GM12864 (cell line): ENCODE measurements at regions not wholly inside any gene's neighbourhood (a gene's known extent, or its start where the extent isn't known, plus 50 kb on each side); places are given as distances from the start of the nearest gene placed in this dataset.

ENCODE experiments used
- DNase-seq: peaks from one replicate; pipeline ENCODE4 v3.0.0-alpha.2; 2011; ENCODE audit warnings: low read depth
- H3K4me3 ChIP-seq: 2 replicates; pipeline ENCODE4 v1.5.1; 2011; ENCODE audit warnings: mild to moderate bottlenecking, low read depth, low read length, control low read depth
- TF ChIP-seq, protein P1 (sequence below): IDR thresholded peaks from 2 replicates; pipeline ENCODE4 v1.5.1; 2011; ENCODE audit warnings: low read depth, mild to moderate bottlenecking, moderate library complexity, low read length, control low read depth, inconsistent platforms; ENCODE audit errors: missing control alignments

DNA sequence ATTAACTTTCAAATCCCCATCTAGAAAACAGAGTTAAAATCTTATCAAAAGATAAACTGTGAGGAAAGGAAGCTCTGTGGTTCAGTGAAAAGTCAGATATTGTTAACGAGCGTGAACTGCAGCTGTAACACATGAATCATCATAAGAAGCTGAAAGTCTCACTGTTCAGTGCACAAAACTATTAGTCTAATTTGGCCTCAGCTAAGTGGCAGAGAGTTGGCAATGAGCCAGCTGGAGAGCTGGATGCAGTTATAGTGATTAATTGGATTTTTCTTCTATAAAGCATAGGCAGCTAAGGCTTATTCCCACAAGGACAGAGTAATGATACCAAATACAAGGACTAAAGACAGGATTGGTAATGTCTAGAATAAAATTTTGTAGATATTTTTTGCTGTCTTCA, 101.1 kb upstream of the ABCB5 start:
- TF ChIP-seq, protein P1, sequence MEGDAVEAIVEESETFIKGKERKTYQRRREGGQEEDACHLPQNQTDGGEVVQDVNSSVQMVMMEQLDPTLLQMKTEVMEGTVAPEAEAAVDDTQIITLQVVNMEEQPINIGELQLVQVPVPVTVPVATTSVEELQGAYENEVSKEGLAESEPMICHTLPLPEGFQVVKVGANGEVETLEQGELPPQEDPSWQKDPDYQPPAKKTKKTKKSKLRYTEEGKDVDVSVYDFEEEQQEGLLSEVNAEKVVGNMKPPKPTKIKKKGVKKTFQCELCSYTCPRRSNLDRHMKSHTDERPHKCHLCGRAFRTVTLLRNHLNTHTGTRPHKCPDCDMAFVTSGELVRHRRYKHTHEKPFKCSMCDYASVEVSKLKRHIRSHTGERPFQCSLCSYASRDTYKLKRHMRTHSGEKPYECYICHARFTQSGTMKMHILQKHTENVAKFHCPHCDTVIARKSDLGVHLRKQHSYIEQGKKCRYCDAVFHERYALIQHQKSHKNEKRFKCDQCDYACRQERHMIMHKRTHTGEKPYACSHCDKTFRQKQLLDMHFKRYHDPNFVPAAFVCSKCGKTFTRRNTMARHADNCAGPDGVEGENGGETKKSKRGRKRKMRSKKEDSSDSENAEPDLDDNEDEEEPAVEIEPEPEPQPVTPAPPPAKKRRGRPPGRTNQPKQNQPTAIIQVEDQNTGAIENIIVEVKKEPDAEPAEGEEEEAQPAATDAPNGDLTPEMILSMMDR: no peak
- no peak for DNase-seq
- H3K4me3 ChIP-seq: no peak overlapping the region

DNA sequence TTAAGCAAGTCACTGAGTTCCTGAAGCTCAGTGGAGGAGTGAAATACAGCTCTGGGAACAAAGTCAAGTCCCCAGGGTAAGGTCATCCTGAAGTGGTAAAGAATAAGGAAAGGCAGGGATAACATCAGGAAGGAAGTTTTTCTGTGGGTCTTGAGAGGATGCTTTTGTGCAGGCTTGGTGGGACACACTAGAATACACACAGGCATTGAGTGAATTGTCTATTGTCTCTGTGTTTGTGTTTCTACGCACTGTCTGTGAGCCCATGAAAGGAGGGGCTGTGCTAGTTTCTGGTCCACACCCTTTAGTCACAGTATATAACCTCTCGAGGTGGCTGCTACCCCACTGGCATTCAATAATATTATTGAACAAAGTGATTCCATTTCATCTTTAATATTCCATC, 95.8 kb upstream of the ABCB5 start:
- no peak overlapping the region for H3K4me3 ChIP-seq
- TF ChIP-seq, protein P1: no peak
- DNase-seq: no peak

DNA sequence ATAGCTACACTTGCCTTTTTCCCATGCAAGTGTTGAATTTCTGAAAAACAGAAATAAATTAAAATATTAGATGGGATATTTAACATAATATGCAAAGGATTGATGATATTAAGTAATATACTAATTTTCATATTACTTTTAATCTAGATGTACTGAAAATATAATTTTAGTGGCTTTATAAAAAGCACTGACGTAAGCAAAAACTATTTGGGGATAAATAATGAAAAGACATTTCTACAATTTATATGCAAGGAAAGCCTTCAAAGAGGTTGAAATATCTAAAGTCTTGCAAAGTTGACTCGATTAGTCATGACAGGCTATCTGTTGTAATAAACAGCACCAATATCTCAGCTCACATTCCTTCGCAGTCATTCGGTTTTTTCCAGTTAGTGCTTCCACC, 94.9 kb upstream of the ABCB5 start:
- DNase-seq: no peak
- TF ChIP-seq, protein P1: no peak

DNA sequence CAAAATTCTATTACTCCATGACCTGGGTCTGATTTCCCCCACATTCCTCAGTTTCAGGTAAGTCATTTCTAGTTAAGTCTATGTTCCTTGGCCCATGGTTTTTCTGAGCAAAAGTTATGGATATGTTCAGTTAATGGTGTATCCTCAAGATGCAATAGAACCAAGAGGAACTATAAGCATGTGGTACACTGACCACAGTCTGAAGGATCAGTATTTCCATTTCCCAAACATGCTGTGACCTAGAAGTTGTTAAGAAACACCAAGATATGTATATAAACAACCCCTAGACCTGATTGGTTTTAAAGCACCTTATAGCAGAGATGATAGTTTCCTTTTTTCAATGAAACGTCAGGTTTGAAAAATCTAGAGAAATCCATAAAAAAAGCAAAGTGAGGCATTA, 94.2 kb upstream of the ABCB5 start:
- no peak for DNase-seq
- H3K4me3 ChIP-seq: no peak overlapping the region
- TF ChIP-seq, protein P1: no peak

More for the DNA sequence above, 94.9 kb upstream of the ABCB5 start:
- no peak overlapping the region for H3K4me3 ChIP-seq

DNA sequence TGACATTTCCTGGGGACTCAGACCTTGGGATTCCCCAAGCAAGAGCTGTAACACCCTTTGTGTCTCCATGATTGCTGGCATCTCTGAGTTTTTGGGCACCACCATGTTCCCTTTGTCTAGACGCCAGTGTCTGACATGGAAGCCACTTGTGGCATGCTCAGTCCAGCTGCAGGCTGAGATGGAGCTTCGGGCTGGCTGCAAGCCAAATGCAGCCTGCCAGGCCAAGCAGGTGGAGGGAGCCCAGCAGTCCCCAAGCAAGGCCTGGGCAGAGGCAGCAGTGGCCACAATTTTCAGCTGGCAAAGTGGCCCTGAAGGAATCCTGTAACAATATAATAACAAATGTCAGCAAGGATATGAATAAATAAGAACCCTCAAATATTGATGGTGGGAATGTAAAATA, 86.2 kb upstream of the ABCB5 start:
- no peak for DNase-seq
- H3K4me3 ChIP-seq: no peak overlapping the region
- TF ChIP-seq, protein P1: no peak

DNA sequence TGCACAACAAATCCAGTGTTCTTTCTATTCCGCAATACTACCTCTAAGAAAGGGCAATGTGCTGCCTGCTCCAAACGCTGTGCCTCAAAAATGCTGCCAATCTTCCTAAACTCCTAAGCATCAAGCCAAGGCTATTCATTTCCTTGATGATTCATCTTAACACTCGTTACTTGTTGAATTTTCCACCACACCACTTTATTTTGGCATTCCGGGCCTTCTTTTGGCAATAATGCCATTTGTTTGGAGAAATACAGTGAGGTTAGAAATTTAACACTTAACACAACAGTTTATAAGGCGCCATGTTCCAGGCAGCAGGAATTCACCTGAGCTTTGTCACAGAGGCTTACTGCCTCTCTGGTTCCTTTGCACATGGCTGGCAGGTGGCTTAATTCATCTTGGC, 82.6 kb upstream of the ABCB5 start:
- TF ChIP-seq, protein P1: no peak
- no peak overlapping the region for H3K4me3 ChIP-seq
- no peak for DNase-seq

DNA sequence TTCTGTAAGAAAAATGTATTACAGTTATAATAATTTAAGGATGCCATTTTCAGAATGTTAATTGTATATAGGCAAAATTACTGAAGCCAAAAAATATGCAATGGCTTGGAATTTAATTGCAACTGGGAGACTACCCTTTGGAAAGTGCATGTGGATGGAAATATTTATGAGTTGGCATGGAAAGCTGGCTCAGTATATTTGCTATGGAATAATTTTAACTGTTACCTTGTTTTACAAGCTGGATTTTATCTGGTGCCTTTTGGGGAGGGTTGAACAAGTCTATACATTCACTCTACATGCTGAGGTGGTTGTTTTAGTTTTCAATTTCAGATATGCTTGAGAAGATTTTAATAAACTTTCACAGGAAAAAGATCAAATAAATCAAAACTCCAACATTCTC, 80.9 kb upstream of the ABCB5 start:
- DNase-seq: no peak
- TF ChIP-seq, protein P1: no peak
- no peak overlapping the region for H3K4me3 ChIP-seq
